OCI-LY7 (cell line): ENCODE measurements at regions not wholly inside any gene's neighbourhood (a gene's known extent, or its start where the extent isn't known, plus 50 kb on each side); places are given as distances from the start of the nearest gene placed in this dataset.

Source experiments
- EZH2phosphoT487 ChIP-seq: fragments of 200-600 bp; sonication (generic); IDR thresholded peaks from 2 replicates; pipeline ENCODE4 v1.6.1; 2018; ENCODE audit warnings: low read depth, borderline replicate concordance, mild to moderate bottlenecking, mixed run types, antibody characterized with exemption, low read length, moderate library complexity, mixed read lengths
- TF ChIP-seq, protein P1 (sequence below): fragments of 200-600 bp; sonication (generic); conservative IDR thresholded peaks from 2 replicates; pipeline ENCODE4 v1.5.1; 2014; ENCODE audit warnings: mild to moderate bottlenecking, antibody characterized with exemption, low read length, moderate library complexity, mixed read lengths

DNA sequence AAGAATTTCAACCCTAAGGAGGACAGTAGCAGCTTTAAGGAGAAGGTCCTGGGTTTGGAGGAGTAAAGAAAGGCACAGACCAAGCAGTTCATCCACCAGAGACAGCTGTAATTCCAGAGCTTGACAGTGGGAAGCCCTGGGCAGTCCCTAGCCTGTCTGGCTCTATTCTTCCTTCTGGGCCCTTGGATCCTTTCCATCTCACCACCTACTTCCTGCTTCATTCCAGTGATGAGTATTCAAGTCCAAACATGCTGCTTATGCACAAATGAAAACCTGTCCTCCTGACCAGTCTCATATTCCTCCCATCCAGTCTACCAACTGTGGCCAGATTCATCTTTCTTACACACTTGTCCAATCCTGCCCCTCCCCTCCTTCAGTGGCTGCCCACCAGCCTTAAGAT is 171.4 kb downstream of the CNTN3 start:
- TF ChIP-seq, protein P1, sequence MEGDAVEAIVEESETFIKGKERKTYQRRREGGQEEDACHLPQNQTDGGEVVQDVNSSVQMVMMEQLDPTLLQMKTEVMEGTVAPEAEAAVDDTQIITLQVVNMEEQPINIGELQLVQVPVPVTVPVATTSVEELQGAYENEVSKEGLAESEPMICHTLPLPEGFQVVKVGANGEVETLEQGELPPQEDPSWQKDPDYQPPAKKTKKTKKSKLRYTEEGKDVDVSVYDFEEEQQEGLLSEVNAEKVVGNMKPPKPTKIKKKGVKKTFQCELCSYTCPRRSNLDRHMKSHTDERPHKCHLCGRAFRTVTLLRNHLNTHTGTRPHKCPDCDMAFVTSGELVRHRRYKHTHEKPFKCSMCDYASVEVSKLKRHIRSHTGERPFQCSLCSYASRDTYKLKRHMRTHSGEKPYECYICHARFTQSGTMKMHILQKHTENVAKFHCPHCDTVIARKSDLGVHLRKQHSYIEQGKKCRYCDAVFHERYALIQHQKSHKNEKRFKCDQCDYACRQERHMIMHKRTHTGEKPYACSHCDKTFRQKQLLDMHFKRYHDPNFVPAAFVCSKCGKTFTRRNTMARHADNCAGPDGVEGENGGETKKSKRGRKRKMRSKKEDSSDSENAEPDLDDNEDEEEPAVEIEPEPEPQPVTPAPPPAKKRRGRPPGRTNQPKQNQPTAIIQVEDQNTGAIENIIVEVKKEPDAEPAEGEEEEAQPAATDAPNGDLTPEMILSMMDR: no peak
- TF ChIP-seq EZH2phosphoT487: no peak
